ENCODE measurements at regions not wholly inside any gene's neighbourhood (a gene's known extent, or its start where the extent isn't known, plus 50 kb on each side); places are given as distances from the start of the nearest gene placed in this dataset.

GRCh38 chr5:124860291-124860655, 113.8 kb upstream of the ZNF608 start:
- no peak for TF ChIP-seq CTCF (IDR thresholded peaks at IDR 0.05)
- TF ChIP-seq EZH2 (IDR thresholded peaks at IDR 0.05), result no peak
- TF ChIP-seq EZH2phosphoT487 (IDR thresholded peaks at IDR 0.05), result no peak
